ENCODE measurements at regions not wholly inside any gene's neighbourhood (a gene's known extent, or its start where the extent isn't known, plus 50 kb on each side); places are given as distances from the start of the nearest gene placed in this dataset.

GRCh38 chr16:86222965-86223551, 287.3 kb upstream of the FOXF1 start:
- Histone ChIP-seq H3K4me2 (ENCODE audit: low read length) (no peak overlapping the region), H3K4me1 (ENCODE audit: control insufficient read depth in 1 of 2, insufficient read depth in 2 of 2, low read length in 2 of 2) (no peaks in the 10 kb centered on the region), H3K9me3 (ENCODE audit: control insufficient read depth in 1 of 2, insufficient read depth in 1 of 2, low read depth in 1 of 2, low read length in 2 of 2) (no peaks in the 10 kb centered on the region), H3K9me2 (ENCODE audit: insufficient read depth) (no peaks in the 10 kb centered on the region), H3K27ac (ENCODE audit: low read depth, low read length) (no peak overlapping the region), H3K27me3 (ENCODE audit: insufficient read depth, low read length) (peaks cover 67% of the 10 kb centered on the region), H3K4me3 (replicated peaks in 1 of 2; ENCODE audit: low read depth in 1 of 2, low read length in 2 of 2) (no peak overlapping the region), H3K79me2 (ENCODE audit: insufficient read depth, low read length) (no peaks in the 10 kb centered on the region), H4K20me1 (ENCODE audit: insufficient read depth) (no peaks in the 10 kb centered on the region), H3K36me3 (ENCODE audit: control insufficient read depth in 1 of 2, insufficient read depth in 2 of 2, low read length in 2 of 2) (no peaks in the 10 kb centered on the region), H3K9ac (ENCODE audit: low read length) (no peak overlapping the region), H2AFZ (ENCODE audit: low read depth, low read length, poor library complexity, severe bottlenecking) (no peak overlapping the region)
- ChIA-PET POLR2A (no interaction called here), RAD21 (ENCODE audit: low non-redundant PET in 1 of 2, low total read pairs in 2 of 2, uncharacterized antibody in 2 of 2, unreplicated experiment in 2 of 2) (no interaction called here), CTCF (interaction anchor here (0.7 to 1.2 kb wide), 2 partner anchors 30 to 150 kb away, joined by 4 to 5 read pairs; no protein-coding TSS in a partner anchor)
- intact Hi-C loops (cut with micrococcal nuclease), result no loop called here
- no peak for ATAC-seq
- no TSS peak for BruUV-seq (replicated peaks)
- TF ChIP-seq CEBPB (IDR thresholded peaks at IDR 0.05; ENCODE audit: low read depth) (0 out of 2 replicates have a peak, but pooled peaks have one; percentile 31), POLR2AphosphoS5 (IDR thresholded peaks at IDR 0.05; ENCODE audit: low read depth, low read length) (no peak), SRF (IDR thresholded peaks at IDR 0.05; ENCODE audit: low read depth) (no peak)
- DNase-seq (ENCODE audit: low read depth, low spot score), result no peak

GRCh38 chr16:86224126-86224525, 286.2 kb upstream of the FOXF1 start:
- DNase-seq (ENCODE audit: low read depth, low spot score), result no peak
- Histone ChIP-seq H3K9me3 (ENCODE audit: control insufficient read depth in 1 of 2, insufficient read depth in 1 of 2, low read depth in 1 of 2, low read length in 2 of 2) (no peaks in the 10 kb centered on the region), H3K27ac (ENCODE audit: low read depth, low read length) (no peak overlapping the region), H2AFZ (ENCODE audit: low read depth, low read length, poor library complexity, severe bottlenecking) (no peak overlapping the region), H3K27me3 (ENCODE audit: insufficient read depth, low read length) (peaks cover 69% of the 10 kb centered on the region), H3K4me3 (replicated peaks in 1 of 2; ENCODE audit: low read depth in 1 of 2, low read length in 2 of 2) (no peak overlapping the region), H3K4me1 (ENCODE audit: control insufficient read depth in 1 of 2, insufficient read depth in 2 of 2, low read length in 2 of 2) (no peaks in the 10 kb centered on the region), H3K36me3 (ENCODE audit: control insufficient read depth in 1 of 2, insufficient read depth in 2 of 2, low read length in 2 of 2) (no peaks in the 10 kb centered on the region), H4K20me1 (ENCODE audit: insufficient read depth) (no peaks in the 10 kb centered on the region), H3K9ac (ENCODE audit: low read length) (no peak overlapping the region), H3K4me2 (ENCODE audit: low read length) (no peak overlapping the region), H3K79me2 (ENCODE audit: insufficient read depth, low read length) (no peaks in the 10 kb centered on the region), H3K9me2 (ENCODE audit: insufficient read depth) (no peaks in the 10 kb centered on the region)
- no TSS peak for BruUV-seq (replicated peaks)
- POLR2A ChIA-PET, result no interaction called here
- peak; percentile 90 for ATAC-seq
- TF ChIP-seq CTCF (IDR thresholded peaks at IDR 0.05 in 2 of 3, conservative IDR thresholded peaks at IDR 0.05 in 1 of 3; ENCODE audit: borderline replicate concordance in 1 of 3, insufficient read depth in 1 of 3, low read depth in 2 of 3, low read length in 2 of 3), result peak in 2 of 3 experiments; percentile 28 to 36; a peak in 4 of 6 replicates
- TF ChIP-seq ZFX (IDR thresholded peaks at IDR 0.05), result no peak
- RAD21 ChIA-PET (ENCODE audit: low non-redundant PET in 1 of 2, low total read pairs in 2 of 2, uncharacterized antibody in 2 of 2, unreplicated experiment in 2 of 2), result no interaction called here
- intact Hi-C loops (cut with micrococcal nuclease), result no loop called here
- CTCF ChIA-PET, result no interaction called here
